ENCODE measurements at regions not wholly inside any gene's neighbourhood (a gene's known extent, or its start where the extent isn't known, plus 50 kb on each side); places are given as distances from the start of the nearest gene placed in this dataset.
A peak's percentile ranks its signal among the peaks of the same experiment; 100 is the strongest.
"Not testable (repeated sequence)": the region's sequence is repeated elsewhere in the genome, so short reads cannot be mapped to it uniquely, and the experiment has no call there.

DNA sequence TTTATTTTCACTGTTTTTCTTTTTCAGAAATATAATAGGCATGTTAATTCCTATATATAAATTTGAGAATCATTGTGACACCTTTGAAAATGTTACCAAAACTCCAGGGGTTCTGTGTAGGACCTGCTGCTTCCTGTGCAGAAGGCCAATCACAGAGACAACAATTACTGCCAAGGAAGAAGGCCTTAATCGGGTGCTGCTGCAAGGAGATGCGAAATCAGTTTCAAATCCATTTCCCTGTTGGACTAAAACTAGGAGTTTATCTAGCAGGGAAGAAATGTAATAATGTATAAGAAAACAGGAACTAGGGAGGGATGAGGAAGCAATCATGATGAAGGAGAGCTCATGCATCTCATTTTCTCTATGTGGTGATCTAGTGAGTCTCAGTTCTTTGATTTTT is 209.7 kb upstream of the NUDT12 start:
- Histone ChIP-seq H3K4me1 (ENCODE audit: control insufficient read depth in 1 of 2, insufficient read depth in 2 of 2, low read length in 2 of 2) (no peaks in the 10 kb centered on the region), H3K27me3 (ENCODE audit: control insufficient read depth in 1 of 2, insufficient read depth in 2 of 2, low read length in 1 of 2) (no peaks in the 10 kb centered on the region), H3K36me3 (ENCODE audit: control insufficient read depth in 1 of 2, insufficient read depth in 2 of 2, low read length in 1 of 2) (no peaks in the 10 kb centered on the region), H3K9me3 (ENCODE audit: control insufficient read depth, low read length) (no peaks in the 10 kb centered on the region), H3K4me3 (ENCODE audit: low read length in 2 of 2) (no peak overlapping the region), H3K27ac (ENCODE audit: low read depth in 1 of 2, low read length in 2 of 2) (no peak overlapping the region)
- no peak for DNase-seq
- intact Hi-C loops (cut with DNase I), result no loop called here
- 92 to 96% methylated on average over 2 of the region's 2 CpGs for WGBS, 2 donors
- no peak for ATAC-seq (ENCODE audit: low FRiP score)

DNA sequence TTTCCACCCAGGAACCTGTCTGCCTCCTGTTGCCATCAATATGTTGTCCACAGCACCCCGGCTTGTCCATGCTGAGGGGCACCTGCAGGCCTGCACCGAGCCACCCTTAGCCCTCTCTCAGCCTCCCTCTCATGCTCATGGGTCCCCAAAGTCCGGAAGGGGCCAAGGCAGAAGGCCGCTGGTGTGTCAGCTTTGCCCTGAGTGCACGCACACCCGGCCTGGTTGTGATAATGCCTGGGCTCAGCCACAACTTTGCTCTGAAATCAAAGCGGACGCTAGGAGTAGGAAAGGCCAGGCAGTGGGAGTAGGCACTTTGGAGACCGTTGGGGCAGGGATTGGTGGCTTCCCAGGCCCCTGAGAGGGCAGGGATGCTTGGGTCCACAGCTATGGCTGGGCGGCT is 201.8 kb upstream of the NUDT12 start:
- intact Hi-C loops (cut with DNase I), result no loop called here
- Histone ChIP-seq H3K4me3 (ENCODE audit: low read length in 2 of 2) (no peak overlapping the region), H3K27ac (ENCODE audit: low read depth in 1 of 2, low read length in 2 of 2) (no peak overlapping the region), H3K9me3 (ENCODE audit: control insufficient read depth, low read length) (no peaks in the 10 kb centered on the region), H3K4me1 (ENCODE audit: control insufficient read depth in 1 of 2, insufficient read depth in 2 of 2, low read length in 2 of 2) (no peaks in the 10 kb centered on the region), H3K36me3 (ENCODE audit: control insufficient read depth in 1 of 2, insufficient read depth in 2 of 2, low read length in 1 of 2) (no peaks in the 10 kb centered on the region), H3K27me3 (ENCODE audit: control insufficient read depth in 1 of 2, insufficient read depth in 2 of 2, low read length in 1 of 2) (no peaks in the 10 kb centered on the region)
- ATAC-seq (ENCODE audit: low FRiP score) (peak; percentile 11), DNase-seq (no peak)
- WGBS, 2 donors, result 88 to 96% methylated on average over 10 of the region's 10 CpGs

DNA sequence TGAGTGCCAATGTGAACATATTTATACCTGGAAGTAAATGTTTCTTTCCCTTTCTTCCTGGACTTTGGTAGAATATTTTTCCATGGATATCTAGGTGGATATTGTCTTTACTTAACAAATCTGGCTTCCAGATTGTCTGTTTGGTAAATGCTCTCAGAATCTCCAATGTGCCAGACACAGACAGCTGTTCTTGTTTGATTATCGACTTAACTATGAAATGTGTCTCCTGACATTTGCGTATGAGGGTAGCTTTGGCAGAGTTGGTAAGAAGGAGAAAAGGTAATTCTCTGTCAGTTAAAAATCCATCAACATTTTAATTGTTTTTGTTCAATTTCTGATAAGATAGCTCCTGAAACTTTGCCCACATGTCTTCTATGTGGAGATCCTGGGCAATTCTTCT is 196.4 kb upstream of the NUDT12 start:
- intact Hi-C loops (cut with DNase I), result no loop called here
- ATAC-seq (ENCODE audit: low FRiP score), result no peak
- WGBS, 2 donors, result 89 to 95% methylated on average over 2 of the region's 2 CpGs

DNA sequence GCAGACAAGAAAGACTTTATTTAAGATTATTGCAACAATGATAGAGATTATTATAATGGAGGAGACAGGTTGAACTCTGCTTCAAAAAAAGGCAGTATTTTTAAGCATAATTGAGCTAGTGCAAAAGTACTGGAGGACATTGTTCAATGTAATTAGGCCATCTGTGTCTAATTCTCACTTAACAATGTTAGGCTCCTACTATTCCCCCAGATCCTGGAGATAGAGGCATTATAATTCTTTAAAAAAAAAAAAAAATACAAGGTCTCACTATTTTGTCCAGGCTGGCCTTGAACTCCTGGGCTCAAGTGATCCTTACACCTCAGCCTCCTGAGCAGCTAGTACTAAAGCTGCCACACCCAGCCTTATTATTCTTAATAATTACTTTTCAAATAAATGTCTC is 193.4 kb upstream of the NUDT12 start:
- Histone ChIP-seq H3K9me3 (ENCODE audit: control insufficient read depth, low read length) (no peaks in the 10 kb centered on the region), H3K27ac (ENCODE audit: low read depth in 1 of 2, low read length in 2 of 2) (no peak overlapping the region)
- DNase-seq, result no peak

More for the DNA sequence above, 196.4 kb upstream of the NUDT12 start:
- no peaks in the 10 kb centered on the region for H3K36me3 ChIP-seq (ENCODE audit: control insufficient read depth in 1 of 2, insufficient read depth in 2 of 2, low read length in 1 of 2)
- H3K9me3 ChIP-seq (ENCODE audit: control insufficient read depth, low read length), result no peaks in the 10 kb centered on the region
- H3K4me1 ChIP-seq (ENCODE audit: control insufficient read depth in 1 of 2, insufficient read depth in 2 of 2, low read length in 2 of 2), result no peaks in the 10 kb centered on the region
- no peak overlapping the region for H3K27ac ChIP-seq (ENCODE audit: low read depth in 1 of 2, low read length in 2 of 2)
- H3K27me3 ChIP-seq (ENCODE audit: control insufficient read depth in 1 of 2, insufficient read depth in 2 of 2, low read length in 1 of 2), result no peaks in the 10 kb centered on the region
- DNase-seq, result no peak
- no peak overlapping the region for H3K4me3 ChIP-seq (ENCODE audit: low read length in 2 of 2)

DNA sequence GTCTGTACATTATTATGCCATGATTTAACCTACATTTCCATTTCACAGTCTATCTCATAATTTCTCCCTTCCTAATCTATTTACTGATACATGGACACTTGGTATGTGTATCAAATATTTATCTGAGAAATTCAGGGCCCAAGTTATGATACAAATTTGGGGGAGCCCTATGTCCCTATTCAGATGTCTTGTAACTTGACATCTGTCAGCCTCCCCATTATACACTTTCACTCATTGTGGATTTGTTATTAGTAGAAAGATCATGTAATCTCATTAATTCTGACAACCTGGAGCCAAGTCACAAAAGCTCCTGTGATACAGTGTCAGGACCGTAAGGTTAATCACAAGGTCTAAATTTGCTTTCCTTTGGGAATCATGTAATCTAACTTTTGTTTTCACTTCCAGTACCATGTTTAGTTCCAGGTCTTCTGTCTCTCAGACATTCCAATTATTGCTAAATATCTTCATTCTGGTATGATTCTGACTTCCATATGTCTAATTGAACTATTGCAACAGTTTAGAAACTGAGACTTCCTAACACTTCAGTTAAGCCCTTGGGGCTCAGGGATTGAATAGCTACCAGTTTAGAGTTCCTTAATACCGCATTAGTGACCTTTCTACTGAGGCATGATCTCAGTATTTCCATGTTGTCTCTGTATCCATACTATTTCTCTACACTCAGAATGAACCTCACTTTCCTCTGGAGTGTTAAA is 182.9 kb upstream of the NUDT12 start:
- H3K4me3 ChIP-seq (ENCODE audit: low read length in 2 of 2), result no peak overlapping the region
- H3K9me3 ChIP-seq (ENCODE audit: control insufficient read depth, low read length), result no peaks in the 10 kb centered on the region
- H3K27ac ChIP-seq (ENCODE audit: low read depth in 1 of 2, low read length in 2 of 2), result no peak overlapping the region
- no peak for DNase-seq
- no peak for ATAC-seq (ENCODE audit: low FRiP score)
- WGBS, 2 donors, result 80 to 85% methylated on average over 2 of the region's 2 CpGs
- H3K36me3 ChIP-seq (ENCODE audit: control insufficient read depth in 1 of 2, insufficient read depth in 2 of 2, low read length in 1 of 2), result no peaks in the 10 kb centered on the region
- intact Hi-C loops (cut with DNase I), result no loop called here
- no peaks in the 10 kb centered on the region for H3K27me3 ChIP-seq (ENCODE audit: control insufficient read depth in 1 of 2, insufficient read depth in 2 of 2, low read length in 1 of 2)
- H3K4me1 ChIP-seq (ENCODE audit: control insufficient read depth in 1 of 2, insufficient read depth in 2 of 2, low read length in 2 of 2), result no peaks in the 10 kb centered on the region

More for the DNA sequence above, 193.4 kb upstream of the NUDT12 start:
- intact Hi-C loops (cut with DNase I), result no loop called here
- no peak for ATAC-seq (ENCODE audit: low FRiP score)
- no peaks in the 10 kb centered on the region for H3K27me3 ChIP-seq (ENCODE audit: control insufficient read depth in 1 of 2, insufficient read depth in 2 of 2, low read length in 1 of 2)
- H3K36me3 ChIP-seq (ENCODE audit: control insufficient read depth in 1 of 2, insufficient read depth in 2 of 2, low read length in 1 of 2), result no peaks in the 10 kb centered on the region
- no peaks in the 10 kb centered on the region for H3K4me1 ChIP-seq (ENCODE audit: control insufficient read depth in 1 of 2, insufficient read depth in 2 of 2, low read length in 2 of 2)
- H3K4me3 ChIP-seq (ENCODE audit: low read length in 2 of 2), result no peak overlapping the region

DNA sequence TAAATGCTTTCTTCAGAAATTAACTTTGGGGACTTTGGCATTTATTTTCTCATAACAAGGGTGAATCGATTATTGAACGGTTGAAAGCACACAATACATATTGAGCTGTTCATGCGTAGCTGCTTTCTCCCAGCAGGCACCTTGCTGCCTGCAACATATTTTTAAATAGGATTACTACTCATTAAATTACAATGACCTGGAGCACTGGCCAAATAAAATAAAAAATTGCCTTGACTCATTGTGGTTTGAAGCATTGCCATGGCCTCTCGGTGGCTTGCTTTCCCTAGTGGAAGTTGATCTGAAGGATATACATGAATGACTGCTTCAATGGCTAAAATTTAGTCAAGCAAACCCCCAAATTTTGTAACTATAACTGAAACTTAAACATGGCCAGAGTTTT is 181.6 kb upstream of the NUDT12 start:
- no peak overlapping the region for H3K27ac ChIP-seq (ENCODE audit: low read depth in 1 of 2, low read length in 2 of 2)
- 52 to 53% methylated on average over 4 of the region's 4 CpGs for WGBS, 2 donors
- no peaks in the 10 kb centered on the region for H3K4me1 ChIP-seq (ENCODE audit: control insufficient read depth in 1 of 2, insufficient read depth in 2 of 2, low read length in 2 of 2)
- H3K9me3 ChIP-seq (ENCODE audit: control insufficient read depth, low read length), result no peaks in the 10 kb centered on the region
- no peak overlapping the region for H3K4me3 ChIP-seq (ENCODE audit: low read length in 2 of 2)
- ATAC-seq (ENCODE audit: low FRiP score), result no peak
- intact Hi-C loops (cut with DNase I), result no loop called here
- no peaks in the 10 kb centered on the region for H3K36me3 ChIP-seq (ENCODE audit: control insufficient read depth in 1 of 2, insufficient read depth in 2 of 2, low read length in 1 of 2)
- no peak for DNase-seq
- H3K27me3 ChIP-seq (ENCODE audit: control insufficient read depth in 1 of 2, insufficient read depth in 2 of 2, low read length in 1 of 2), result no peaks in the 10 kb centered on the region

DNA sequence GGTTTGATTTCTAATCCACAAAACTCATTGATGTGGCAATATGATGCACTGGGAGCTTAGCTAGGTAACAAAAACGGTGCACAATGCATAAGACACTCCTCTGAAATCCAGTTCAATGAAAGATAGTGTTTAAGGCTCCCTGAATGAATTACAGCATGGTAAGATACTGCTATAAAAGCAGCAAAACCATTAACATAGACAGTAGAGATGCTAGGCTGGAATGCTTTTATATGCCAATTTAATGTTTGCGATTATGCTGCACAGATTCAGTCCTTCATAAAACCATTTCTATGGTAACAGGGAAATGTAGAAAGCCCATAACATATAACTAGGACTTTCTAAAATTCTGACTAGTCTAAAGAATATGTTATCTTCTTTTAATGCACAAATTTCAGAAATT is 180.8 kb upstream of the NUDT12 start:
- no peak for ATAC-seq (ENCODE audit: low FRiP score)
- 78 to 84% methylated on average over 2 of the region's 2 CpGs for WGBS, 2 donors
- H3K4me1 ChIP-seq (ENCODE audit: control insufficient read depth in 1 of 2, insufficient read depth in 2 of 2, low read length in 2 of 2), result no peaks in the 10 kb centered on the region
- intact Hi-C loops (cut with DNase I), result loop anchor here in 1 of 2 donors (2.0 kb wide), 1 partner anchor 55 kb away; no protein-coding TSS in a partner anchor
- H3K9me3 ChIP-seq (ENCODE audit: control insufficient read depth, low read length), result no peaks in the 10 kb centered on the region
- DNase-seq, result no peak
- H3K27ac ChIP-seq (ENCODE audit: low read depth in 1 of 2, low read length in 2 of 2), result no peak overlapping the region
- H3K36me3 ChIP-seq (ENCODE audit: control insufficient read depth in 1 of 2, insufficient read depth in 2 of 2, low read length in 1 of 2), result no peaks in the 10 kb centered on the region
- H3K27me3 ChIP-seq (ENCODE audit: control insufficient read depth in 1 of 2, insufficient read depth in 2 of 2, low read length in 1 of 2), result no peaks in the 10 kb centered on the region
- no peak overlapping the region for H3K4me3 ChIP-seq (ENCODE audit: low read length in 2 of 2)

DNA sequence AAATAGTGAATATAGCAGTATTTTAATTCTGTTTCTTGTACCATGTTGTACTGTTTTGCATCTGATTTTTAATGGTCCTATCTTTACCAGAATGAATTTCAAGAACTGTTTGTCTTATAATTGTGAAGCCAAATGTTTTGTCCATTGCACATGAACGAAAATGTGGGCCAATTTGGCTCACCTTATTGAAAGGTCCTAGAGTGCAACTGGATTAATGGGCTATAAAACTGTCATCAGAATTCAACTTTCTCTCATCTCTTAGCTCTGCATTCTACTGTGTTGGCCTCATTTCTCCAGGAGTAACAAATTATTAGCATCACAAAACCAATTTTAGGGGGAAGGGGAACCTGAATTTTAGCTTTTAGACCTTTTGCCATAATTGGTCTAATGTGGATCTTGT is 179.4 kb upstream of the NUDT12 start:
- DNase-seq (no peak), ATAC-seq (ENCODE audit: low FRiP score) (no peak)
- intact Hi-C loops (cut with DNase I), result loop anchor here in 1 of 2 donors (2.0 kb wide), 1 partner anchor 57 kb away; no protein-coding TSS in a partner anchor
- H3K36me3 ChIP-seq (ENCODE audit: control insufficient read depth in 1 of 2, insufficient read depth in 2 of 2, low read length in 1 of 2), result no peaks in the 10 kb centered on the region
- no peak overlapping the region for H3K27ac ChIP-seq (ENCODE audit: low read depth in 1 of 2, low read length in 2 of 2)
- H3K4me1 ChIP-seq (ENCODE audit: control insufficient read depth in 1 of 2, insufficient read depth in 2 of 2, low read length in 2 of 2), result no peaks in the 10 kb centered on the region
- H3K4me3 ChIP-seq (ENCODE audit: low read length in 2 of 2), result no peak overlapping the region
- H3K27me3 ChIP-seq (ENCODE audit: control insufficient read depth in 1 of 2, insufficient read depth in 2 of 2, low read length in 1 of 2), result no peaks in the 10 kb centered on the region
- no peaks in the 10 kb centered on the region for H3K9me3 ChIP-seq (ENCODE audit: control insufficient read depth, low read length)
- WGBS, 2 donors, result 19 to 23% methylated on average over 1 of the region's 1 CpG

DNA sequence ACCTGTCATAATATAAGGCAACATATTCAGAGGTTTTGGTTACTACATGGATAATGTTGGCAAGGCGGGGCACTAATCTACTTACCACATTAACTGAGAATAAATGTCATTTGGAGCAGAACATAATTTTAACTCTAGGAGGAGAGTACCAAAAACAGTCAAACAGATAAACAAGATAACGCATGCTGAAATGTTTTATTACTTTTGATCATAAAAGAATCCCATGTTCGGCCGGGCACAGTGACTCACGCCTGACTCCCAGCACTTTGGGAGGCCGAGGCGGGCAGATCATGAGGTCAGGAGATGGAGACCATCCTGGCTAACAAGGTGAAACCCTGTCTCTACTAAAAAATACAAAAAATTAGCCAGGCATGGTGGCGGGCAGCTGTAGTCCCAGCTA is 173.8 kb upstream of the NUDT12 start:
- H3K4me3 ChIP-seq (ENCODE audit: low read length in 2 of 2); H3K27me3 ChIP-seq (ENCODE audit: control insufficient read depth in 1 of 2, insufficient read depth in 2 of 2, low read length in 1 of 2); H3K9me3 ChIP-seq (ENCODE audit: control insufficient read depth, low read length); H3K4me1 ChIP-seq (ENCODE audit: control insufficient read depth in 1 of 2, insufficient read depth in 2 of 2, low read length in 2 of 2); H3K27ac ChIP-seq (ENCODE audit: low read depth in 1 of 2, low read length in 2 of 2); ATAC-seq (ENCODE audit: low FRiP score); DNase-seq; H3K36me3 ChIP-seq (ENCODE audit: control insufficient read depth in 1 of 2, insufficient read depth in 2 of 2, low read length in 1 of 2); intact Hi-C loops (cut with DNase I): not testable (repeated sequence)
- WGBS, 2 donors, result 81 to 86% methylated on average over 8 of the region's 8 CpGs

Measured in aorta (tissue), 5 donors.